ENCODE measurements at regions not wholly inside any gene's neighbourhood (a gene's known extent, or its start where the extent isn't known, plus 50 kb on each side); places are given as distances from the start of the nearest gene placed in this dataset.
A peak's percentile ranks its signal among the peaks of the same experiment; 100 is the strongest.

GRCh38 chr12:124502379-124502778, 65.0 kb downstream of the NCOR2 start:
- Mint-ChIP-seq H3K4me3 (no peak overlapping the region), H3K27ac (peak overlapping the region in 1 of 7 donors; percentile 7), H3K36me3 (peaks cover 3 to 4% of the 10 kb centered on the region in 2 donors), H3K4me1 (peaks cover 29 to 75% (median 39%) of the 10 kb centered on the region in 4 donors), H3K9me3 (no peaks in the 10 kb centered on the region), H3K27me3 (no peaks in the 10 kb centered on the region)
- CTCF ChIA-PET (ENCODE audit: partially characterized antibody): no interaction called here
- Histone ChIP-seq H3K4me1 (ENCODE audit: insufficient read depth, low read length) (no peaks in the 10 kb centered on the region), H3K27me3 (ENCODE audit: insufficient read depth, low read length) (no peaks in the 10 kb centered on the region), H3K9me3 (ENCODE audit: control insufficient read depth in 1 of 2, low read length in 2 of 2) (no peaks in the 10 kb centered on the region), H3K36me3 (ENCODE audit: insufficient read depth, low read length) (no peaks in the 10 kb centered on the region), H3K27ac (ENCODE audit: low read depth, low read length) (no peak overlapping the region), H3K4me3 (ENCODE audit: low read length in 2 of 2) (no peak overlapping the region)
- intact Hi-C loops (cut with micrococcal nuclease): no loop called here
- DNase-seq: no peak
- POLR2A ChIA-PET (ENCODE audit: partially characterized antibody): no interaction called here

- Mint-ChIP-seq H3K9me3 (no peaks in the 10 kb centered on the region), H3K27me3 (no peaks in the 10 kb centered on the region), H3K4me1 (peaks cover 31 to 77% (median 41%) of the 10 kb centered on the region in 4 donors), H3K36me3 (peaks cover 3 to 4% of the 10 kb centered on the region in 2 donors), H3K27ac (peak overlapping the region in 1 of 7 donors; percentile 72), H3K4me3 (no peak overlapping the region)
- no peaks in the 10 kb centered on the region for H3K36me3 ChIP-seq (ENCODE audit: insufficient read depth, low read length)
- CTCF ChIA-PET (ENCODE audit: partially characterized antibody): no interaction called here
- H3K9me3 ChIP-seq (ENCODE audit: control insufficient read depth in 1 of 2, low read length in 2 of 2): no peaks in the 10 kb centered on the region
- POLR2A ChIA-PET (ENCODE audit: partially characterized antibody): no interaction called here
- no peak for DNase-seq
- no peaks in the 10 kb centered on the region for H3K27me3 ChIP-seq (ENCODE audit: insufficient read depth, low read length)
- H3K27ac ChIP-seq (ENCODE audit: low read depth, low read length): no peak overlapping the region
- intact Hi-C loops (cut with micrococcal nuclease): no loop called here
- H3K4me3 ChIP-seq (ENCODE audit: low read length in 2 of 2): no peak overlapping the region
- H3K4me1 ChIP-seq (ENCODE audit: insufficient read depth, low read length): no peaks in the 10 kb centered on the region
These were observed 65.6 kb downstream of the NCOR2 start for GRCh38 chr12:124501827-124502226.

- H3K27me3 ChIP-seq (ENCODE audit: insufficient read depth, low read length): no peaks in the 10 kb centered on the region
- H3K27me3 Mint-ChIP-seq: no peaks in the 10 kb centered on the region
- intact Hi-C loops (cut with micrococcal nuclease): no loop called here
- H3K36me3 ChIP-seq (ENCODE audit: insufficient read depth, low read length): no peaks in the 10 kb centered on the region
- H3K27ac ChIP-seq (ENCODE audit: low read depth, low read length): no peak overlapping the region
- peaks cover 30 to 81% (median 41%) of the 10 kb centered on the region in 4 donors for H3K4me1 Mint-ChIP-seq
- H3K36me3 Mint-ChIP-seq: peaks cover 3 to 4% of the 10 kb centered on the region in 2 donors
- CTCF ChIA-PET (ENCODE audit: partially characterized antibody): no interaction called here
- H3K4me1 ChIP-seq (ENCODE audit: insufficient read depth, low read length): no peaks in the 10 kb centered on the region
- no peak overlapping the region for H3K4me3 Mint-ChIP-seq
- H3K9me3 ChIP-seq (ENCODE audit: control insufficient read depth in 1 of 2, low read length in 2 of 2): no peaks in the 10 kb centered on the region
- H3K27ac Mint-ChIP-seq: peak overlapping the region in 2 of 7 donors; percentile 41 to 72
- no peak for DNase-seq
- H3K9me3 Mint-ChIP-seq: no peaks in the 10 kb centered on the region
- POLR2A ChIA-PET (ENCODE audit: partially characterized antibody): no interaction called here
- H3K4me3 ChIP-seq (ENCODE audit: low read length in 2 of 2): no peak overlapping the region
These were observed 66.3 kb downstream of the NCOR2 start for GRCh38 chr12:124501112-124501561.

GRCh38 chr12:124499898-124500244, 67.5 kb downstream of the NCOR2 start:
- H3K4me3 Mint-ChIP-seq: no peak overlapping the region
- peaks cover 33 to 85% (median 50%) of the 10 kb centered on the region in 4 donors for H3K4me1 Mint-ChIP-seq
- CTCF ChIA-PET (ENCODE audit: partially characterized antibody): no interaction called here
- Histone ChIP-seq H3K36me3 (ENCODE audit: insufficient read depth, low read length) (no peaks in the 10 kb centered on the region), H3K27me3 (ENCODE audit: insufficient read depth, low read length) (no peaks in the 10 kb centered on the region), H3K9me3 (ENCODE audit: control insufficient read depth in 1 of 2, low read length in 2 of 2) (no peaks in the 10 kb centered on the region), H3K4me3 (ENCODE audit: low read length in 2 of 2) (no peak overlapping the region), H3K4me1 (ENCODE audit: insufficient read depth, low read length) (peaks cover 3% of the 10 kb centered on the region), H3K27ac (ENCODE audit: low read depth, low read length) (no peak overlapping the region)
- POLR2A ChIA-PET (ENCODE audit: partially characterized antibody): no interaction called here
- peak overlapping the region in 2 of 7 donors; percentile 48 to 77 for H3K27ac Mint-ChIP-seq
- no peak for DNase-seq
- no peaks in the 10 kb centered on the region for H3K27me3 Mint-ChIP-seq
- peaks cover 4 to 7% of the 10 kb centered on the region in 2 donors for H3K36me3 Mint-ChIP-seq
- intact Hi-C loops (cut with micrococcal nuclease): no loop called here
- H3K9me3 Mint-ChIP-seq: no peaks in the 10 kb centered on the region

GRCh38 chr12:124499190-124499753, 68.1 kb downstream of the NCOR2 start:
- Histone ChIP-seq H3K27ac (ENCODE audit: low read depth, low read length) (no peak overlapping the region), H3K4me3 (ENCODE audit: low read length in 2 of 2) (no peak overlapping the region), H3K9me3 (ENCODE audit: control insufficient read depth in 1 of 2, low read length in 2 of 2) (no peaks in the 10 kb centered on the region), H3K27me3 (ENCODE audit: insufficient read depth, low read length) (no peaks in the 10 kb centered on the region), H3K4me1 (ENCODE audit: insufficient read depth, low read length) (peaks cover 9% of the 10 kb centered on the region), H3K36me3 (ENCODE audit: insufficient read depth, low read length) (no peaks in the 10 kb centered on the region)
- intact Hi-C loops (cut with micrococcal nuclease): no loop called here
- ChIA-PET CTCF (ENCODE audit: partially characterized antibody) (no interaction called here), POLR2A (ENCODE audit: partially characterized antibody) (no interaction called here)
- no peak overlapping the region for H3K4me3 Mint-ChIP-seq
- DNase-seq: no peak
- H3K4me1 Mint-ChIP-seq: peaks cover 30 to 85% (median 53%) of the 10 kb centered on the region in 4 donors
- no peaks in the 10 kb centered on the region for H3K9me3 Mint-ChIP-seq
- H3K27me3 Mint-ChIP-seq: no peaks in the 10 kb centered on the region
- H3K36me3 Mint-ChIP-seq: peaks cover 4 to 6% of the 10 kb centered on the region in 2 donors
- H3K27ac Mint-ChIP-seq: peak overlapping the region in 2 of 7 donors; percentile 29 to 48

GRCh38 chr12:124498275-124499189, 68.9 kb downstream of the NCOR2 start:
- Mint-ChIP-seq H3K4me1 (peaks cover 32 to 89% (median 57%) of the 10 kb centered on the region in 4 donors), H3K27ac (peak overlapping the region in 5 of 7 donors; percentile 4 to 79 (median 30)), H3K9me3 (no peaks in the 10 kb centered on the region), H3K27me3 (no peaks in the 10 kb centered on the region), H3K36me3 (peaks cover 3 to 12% of the 10 kb centered on the region in 2 donors), H3K4me3 (no peak overlapping the region)
- peaks cover 16% of the 10 kb centered on the region for H3K4me1 ChIP-seq (ENCODE audit: insufficient read depth, low read length)
- H3K36me3 ChIP-seq (ENCODE audit: insufficient read depth, low read length): no peaks in the 10 kb centered on the region
- intact Hi-C loops (cut with micrococcal nuclease): no loop called here
- no peaks in the 10 kb centered on the region for H3K9me3 ChIP-seq (ENCODE audit: control insufficient read depth in 1 of 2, low read length in 2 of 2)
- H3K27ac ChIP-seq (ENCODE audit: low read depth, low read length): no peak overlapping the region
- no peak overlapping the region for H3K4me3 ChIP-seq (ENCODE audit: low read length in 2 of 2)
- ChIA-PET POLR2A (ENCODE audit: partially characterized antibody) (no interaction called here), CTCF (ENCODE audit: partially characterized antibody) (no interaction called here)
- H3K27me3 ChIP-seq (ENCODE audit: insufficient read depth, low read length): no peaks in the 10 kb centered on the region
- DNase-seq: no peak

GRCh38 chr12:124497658-124498057, 69.8 kb downstream of the NCOR2 start:
- Mint-ChIP-seq H3K4me3 (no peak overlapping the region), H3K36me3 (peaks cover 0 to 13% of the 10 kb centered on the region in 2 donors), H3K27ac (peak overlapping the region in 4 of 7 donors; percentile 25 to 79 (median 49)), H3K4me1 (peaks cover 29 to 87% (median 55%) of the 10 kb centered on the region in 4 donors), H3K27me3 (no peaks in the 10 kb centered on the region), H3K9me3 (no peaks in the 10 kb centered on the region)
- Histone ChIP-seq H3K9me3 (ENCODE audit: control insufficient read depth in 1 of 2, low read length in 2 of 2) (no peaks in the 10 kb centered on the region), H3K36me3 (ENCODE audit: insufficient read depth, low read length) (no peaks in the 10 kb centered on the region), H3K27ac (ENCODE audit: low read depth, low read length) (no peak overlapping the region), H3K4me3 (ENCODE audit: low read length in 2 of 2) (no peak overlapping the region), H3K27me3 (ENCODE audit: insufficient read depth, low read length) (no peaks in the 10 kb centered on the region), H3K4me1 (ENCODE audit: insufficient read depth, low read length) (peaks cover 16% of the 10 kb centered on the region)
- intact Hi-C loops (cut with micrococcal nuclease): no loop called here
- DNase-seq: no peak
- POLR2A ChIA-PET (ENCODE audit: partially characterized antibody): no interaction called here
- CTCF ChIA-PET (ENCODE audit: partially characterized antibody): no interaction called here
